H1 (cell line): ENCODE measurements at regions not wholly inside any gene's neighbourhood (a gene's known extent, or its start where the extent isn't known, plus 50 kb on each side); places are given as distances from the start of the nearest gene placed in this dataset.

Experiments used
- CTCF ChIA-PET: fragments of 300-600 bp; sonication (Branson Sonifier 250); formaldehyde crosslinking; loops from one replicate; lab custom pipeline; 2021; ENCODE audit not compliant: partially characterized antibody; lab: Charles Lee
- POLR2A ChIA-PET: fragments of 300-600 bp; sonication (Branson Sonifier 250); formaldehyde crosslinking; loops from one replicate; lab custom pipeline; 2021; ENCODE audit warnings: inconsistent platforms; ENCODE audit not compliant: partially characterized antibody; lab: Charles Lee
- DNase-seq, 2 experiments: peaks; one replicate each; pipeline versions ENCODE4 v3.0.0 to v3.0.0-alpha.2; 2010 to 2022; ENCODE audit warnings: low spot score in 2 of 2, low read depth in 1 of 2, mixed read lengths in 1 of 2
- FAIRE-seq: peaks from 2 replicates; lab custom pipeline; 2011; peaks lifted over from hg19 to GRCh38; lab: Jason Lieb, UNC
- H2AFZ ChIP-seq: 2 replicates; pipeline ENCODE4 v1.8.1; 2012; ENCODE audit warnings: low read length, inconsistent platforms
- H2AK5ac ChIP-seq: 2 replicates; pipeline ENCODE4 v1.6.1; 2013; ENCODE audit warnings: low read depth, low read length
- H2BK120ac ChIP-seq: replicated peaks from 2 replicates; pipeline ENCODE3; 2013; ENCODE audit warnings: low read depth, low read length, inconsistent platforms
- H2BK12ac ChIP-seq: 2 replicates; pipeline ENCODE4 v1.6.1; 2013; ENCODE audit warnings: low read depth, low read length
- H2BK15ac ChIP-seq: 2 replicates; pipeline ENCODE4 v1.6.1; 2013; ENCODE audit warnings: low read length
- H2BK20ac ChIP-seq: 2 replicates; pipeline ENCODE4 v1.6.1; 2013; ENCODE audit warnings: low read length
- H2BK5ac ChIP-seq: 2 replicates; pipeline ENCODE4 v1.6.1; 2013; ENCODE audit warnings: low read depth, low read length
- H3K14ac ChIP-seq: 2 replicates; pipeline ENCODE4 v1.6.1; 2013; ENCODE audit warnings: inconsistent platforms; ENCODE audit not compliant: insufficient read length
- H3K18ac ChIP-seq: 2 replicates; pipeline ENCODE4 v1.6.1; 2013; ENCODE audit warnings: low read length; ENCODE audit errors: extremely low read depth
- H3K23ac ChIP-seq: 2 replicates; pipeline ENCODE4 v1.6.1; 2013; ENCODE audit warnings: inconsistent platforms; ENCODE audit not compliant: insufficient read length
- H3K23me2 ChIP-seq: 2 replicates; pipeline ENCODE4 v1.6.1; 2013; ENCODE audit warnings: low read depth, low read length
- H3K27ac ChIP-seq: 2 replicates; pipeline ENCODE4 v1.6.1; 2011; ENCODE audit warnings: low read depth, low read length, inconsistent platforms
- H3K27me3 ChIP-seq, 4 experiments: replicated peaks in 1 of 4; 1 replicate in 1 of 4; 2 replicates in 3 of 4; pipeline versions ENCODE4 v1.6.1 to v1.8.1; 2011 to 2013; ENCODE audit warnings: low read length in 3 of 4, mild to moderate bottlenecking in 3 of 4, inconsistent platforms in 2 of 4, mixed read lengths in 2 of 4, moderate library complexity in 1 of 4; ENCODE audit not compliant: control insufficient read depth in 3 of 4, insufficient read depth in 3 of 4; ENCODE audit errors: extremely low read depth in 1 of 4
- H3K36me3 ChIP-seq, 4 experiments: 2 replicates each; pipeline versions ENCODE4 v1.6.1 to v1.8.1; 2011 to 2013; ENCODE audit warnings: mild to moderate bottlenecking in 4 of 4, low read length in 3 of 4, moderate library complexity in 2 of 4, control low read depth in 1 of 4, inconsistent platforms in 1 of 4; ENCODE audit not compliant: insufficient read depth in 4 of 4, control insufficient read depth in 2 of 4
- H3K4ac ChIP-seq: replicated peaks from 2 replicates; pipeline ENCODE3; 2013; ENCODE audit warnings: low read length, low read depth, mixed read lengths, inconsistent platforms; ENCODE audit not compliant: insufficient read length
- H3K4me1 ChIP-seq, 4 experiments: replicated peaks in 1 of 4; 1 replicate in 1 of 4; 2 replicates in 3 of 4; pipeline versions ENCODE4 v1.6.1 to v1.8.1; 2011 to 2013; ENCODE audit warnings: low read length in 3 of 4, inconsistent platforms in 2 of 4, mixed read lengths in 1 of 4; ENCODE audit not compliant: insufficient read depth in 4 of 4, control insufficient read depth in 3 of 4
- H3K4me2 ChIP-seq, 2 experiments: 2 replicates each; pipeline versions ENCODE4 v1.6.1 to v1.8.1; 2011 to 2013; ENCODE audit warnings: low read depth in 2 of 2, low read length in 2 of 2, control low read depth in 1 of 2, inconsistent platforms in 1 of 2, mild to moderate bottlenecking in 1 of 2; ENCODE audit not compliant: insufficient read depth in 1 of 2
- H3K4me3 ChIP-seq, 4 experiments: fragments of 200-600, 300-600 bp in 1 of 4; sonication (generic), shearing (Covaris generic), sonication (Bioruptor Twin) in 1 of 4; 2 replicates each; pipeline versions ENCODE4 v1.5.1 to v1.8.1; 2011 to 2016; ENCODE audit warnings: low read length in 4 of 4, low read depth in 3 of 4, control low read depth in 2 of 4, inconsistent platforms in 2 of 4, mild to moderate bottlenecking in 2 of 4, mixed read lengths in 1 of 4, moderate library complexity in 1 of 4; ENCODE audit not compliant: insufficient read depth in 2 of 4; ENCODE audit errors: extremely low read depth in 1 of 4
- H3K56ac ChIP-seq: replicated peaks from 2 replicates; pipeline ENCODE3; 2013; ENCODE audit warnings: low read depth, mild to moderate bottlenecking, mixed read lengths, low read length, inconsistent platforms; ENCODE audit not compliant: insufficient read length
- H3K79me1 ChIP-seq: 2 replicates; pipeline ENCODE4 v1.6.1; 2013; ENCODE audit warnings: low read depth, low read length, control low read depth
- H3K79me2 ChIP-seq, 2 experiments: 2 replicates each; pipeline versions ENCODE4 v1.6.1 to v1.8.1; 2012 to 2013; ENCODE audit warnings: low read length in 2 of 2, mild to moderate bottlenecking in 2 of 2, inconsistent platforms in 1 of 2; ENCODE audit not compliant: insufficient read depth in 2 of 2, control insufficient read depth in 1 of 2
- H3K9ac ChIP-seq, 4 experiments: replicated peaks in 1 of 4; 1 replicate in 1 of 4; 2 replicates in 3 of 4; pipeline versions ENCODE4 v1.6.1 to v1.8.1; 2011 to 2013; ENCODE audit warnings: low read depth in 3 of 4, low read length in 3 of 4, control low read depth in 2 of 4, mild to moderate bottlenecking in 2 of 4, moderate library complexity in 2 of 4, inconsistent platforms in 1 of 4; ENCODE audit errors: extremely low read depth in 1 of 4
- H3K9me3 ChIP-seq, 2 experiments: 2 replicates each; pipeline versions ENCODE4 v1.6.1 to v1.8.1; 2012 to 2013; ENCODE audit warnings: mild to moderate bottlenecking in 2 of 2, moderate library complexity in 2 of 2, control low read depth in 1 of 2, inconsistent platforms in 1 of 2, low read depth in 1 of 2, low read length in 1 of 2, mixed read lengths in 1 of 2; ENCODE audit not compliant: insufficient read depth in 2 of 2
- H4K20me1 ChIP-seq, 2 experiments: replicated peaks in 1 of 2; 2 replicates each; pipeline versions ENCODE3 to v1.8.1; 2011 to 2013; ENCODE audit warnings: inconsistent platforms in 2 of 2, low read length in 2 of 2, mild to moderate bottlenecking in 1 of 2; ENCODE audit not compliant: insufficient read depth in 2 of 2, control insufficient read depth in 1 of 2
- H4K5ac ChIP-seq: 2 replicates; pipeline ENCODE4 v1.6.1; 2013; ENCODE audit warnings: low read length, low read depth, mixed read lengths, inconsistent platforms; ENCODE audit not compliant: insufficient read length
- H4K8ac ChIP-seq: 2 replicates; pipeline ENCODE4 v1.8.0; 2013; ENCODE audit warnings: mild to moderate bottlenecking, moderate library complexity, low read length, inconsistent platforms; ENCODE audit not compliant: insufficient read depth; ENCODE audit errors: extremely low read depth
- H4K91ac ChIP-seq: replicated peaks from 2 replicates; pipeline ENCODE3; 2013; ENCODE audit warnings: low read length, mixed read lengths, inconsistent platforms; ENCODE audit not compliant: insufficient read length
- CHD1 ChIP-seq: IDR thresholded peaks from 2 replicates; pipeline ENCODE4 v1.6.1; 2012; ENCODE audit warnings: low read depth, low read length, improper control_type of control experiment
- E2F6 ChIP-seq: IDR thresholded peaks from 2 replicates; pipeline ENCODE4 v1.6.1; 2012; ENCODE audit warnings: inconsistent platforms
- HDAC6 ChIP-seq: IDR thresholded peaks from one replicate; pipeline ENCODE4 v1.7.1; 2012; ENCODE audit warnings: low read depth, mild to moderate bottlenecking, inconsistent platforms, low read length, moderate library complexity
- MAFK ChIP-seq: IDR thresholded peaks from 2 replicates; pipeline ENCODE4 v1.6.1; 2012; ENCODE audit warnings: low read depth, mild to moderate bottlenecking, improper control_type of control experiment, low read length
- POU5F1 ChIP-seq: IDR thresholded peaks from 2 replicates; pipeline ENCODE4 v1.6.1; 2011; ENCODE audit warnings: low read depth, mild to moderate bottlenecking, low read length, moderate library complexity
- SUZ12 ChIP-seq: fragments of 200-600 bp; sonication (generic); IDR thresholded peaks from 2 replicates; pipeline ENCODE4 v1.6.1; 2012; ENCODE audit warnings: mild to moderate bottlenecking, inconsistent platforms, low read length, moderate library complexity, mixed read lengths
- TCF12 ChIP-seq: IDR thresholded peaks from 2 replicates; pipeline ENCODE4 v1.6.1; 2011; ENCODE audit warnings: low read depth, mild to moderate bottlenecking, low read length
- TEAD4 ChIP-seq: IDR thresholded peaks from 2 replicates; pipeline ENCODE4 v1.6.1; 2012; ENCODE audit warnings: low read depth, low read length, inconsistent platforms, mixed read lengths
- YY1 ChIP-seq: IDR thresholded peaks from 2 replicates; pipeline ENCODE4 v1.6.1; 2011; ENCODE audit warnings: low read depth, mild to moderate bottlenecking, low read length
- WGBS, 2 experiments: shearing (Covaris generic) in 1 of 2; methylation state at CpG; one replicate each; pipeline versions ENCODE4 v1.1.6 to v1.1.7; 2013 to 2015; ENCODE audit warnings: low lambda C conversion rate in 2 of 2, mixed read lengths in 2 of 2, inconsistent platforms in 1 of 2, low coverage in 1 of 2, missing lambda C conversion rate in 1 of 2; ENCODE audit not compliant: insufficient replicate concordance in 2 of 2, insufficient coverage in 1 of 2, insufficient read length in 1 of 2; ENCODE audit errors: extremely low coverage in 1 of 2, missing lambda C conversion rate in 1 of 2; 5-methylcytosine and 5-hydroxymethylcytosine counted together

- no peaks in the 10 kb centered on the region for H3K27me3 ChIP-seq
- H4K8ac ChIP-seq, result no peak overlapping the region
- 97% methylated on average over 3 of the region's 3 CpGs; no CpG with 5 or more reads in 1 of the 2 experiments for WGBS, 2 experiments
Measured at GRCh38 chr13:108560093-108560492, 69.3 kb upstream of the MYO16 start.

More at GRCh38 chr13:108560093-108560492, 69.3 kb upstream of the MYO16 start:
- H3K27ac ChIP-seq, result no peak overlapping the region
- H3K79me2 ChIP-seq, result no peaks in the 10 kb centered on the region
- DNase-seq (no peak), FAIRE-seq (no peak)
- H2AFZ ChIP-seq, result no peak overlapping the region
- H3K56ac ChIP-seq, result no peak overlapping the region
- H4K20me1 ChIP-seq, result no peaks in the 10 kb centered on the region
- no peak overlapping the region for H2BK5ac ChIP-seq
- no peaks in the 10 kb centered on the region for H3K9me3 ChIP-seq
- no peak for TF ChIP-seq YY1
- no peak for TF ChIP-seq POU5F1
- no peak for TF ChIP-seq CHD1
- TF ChIP-seq MAFK, result no peak
- TF ChIP-seq HDAC6, result no peak
- no peak for TF ChIP-seq SUZ12
- no peak for TF ChIP-seq E2F6
- TF ChIP-seq TEAD4, result no peak
- no peak for TF ChIP-seq TCF12
- H4K91ac ChIP-seq, result no peak overlapping the region
- CTCF ChIA-PET, result no interaction called here
- no peak overlapping the region for H3K23ac ChIP-seq
- H3K14ac ChIP-seq, result no peak overlapping the region
- no peak overlapping the region for H2AK5ac ChIP-seq
- H2BK12ac ChIP-seq, result no peak overlapping the region
- POLR2A ChIA-PET, result no interaction called here
- no peak overlapping the region for H3K4ac ChIP-seq
- no peak overlapping the region for H2BK20ac ChIP-seq
- no peak overlapping the region for H2BK120ac ChIP-seq
- no peaks in the 10 kb centered on the region for H3K36me3 ChIP-seq
- no peak overlapping the region for H2BK15ac ChIP-seq
- no peak overlapping the region for H4K5ac ChIP-seq
- no peak overlapping the region for H3K18ac ChIP-seq
- H3K9ac ChIP-seq, result no peak overlapping the region
- H3K79me1 ChIP-seq, result no peaks in the 10 kb centered on the region
- H3K4me1 ChIP-seq, result no peaks in the 10 kb centered on the region
- no peak overlapping the region for H3K4me2 ChIP-seq
- H3K4me3 ChIP-seq, result no peak overlapping the region
- H3K23me2 ChIP-seq, result no peaks in the 10 kb centered on the region
